H9 (cell line): ENCODE measurements at regions not wholly inside any gene's neighbourhood (a gene's known extent, or its start where the extent isn't known, plus 50 kb on each side); places are given as distances from the start of the nearest gene placed in this dataset.

Experiments
- DNase-seq: peaks from one replicate; pipeline ENCODE4 v3.0.0-alpha.2; 2017
- H2AFZ ChIP-seq: one replicate; pipeline ENCODE4 v1.6.1; 2013; ENCODE audit warnings: mild to moderate bottlenecking, low read length, control low read depth, moderate library complexity
- H2AK5ac ChIP-seq: 2 replicates; pipeline ENCODE4 v1.6.1; 2013; ENCODE audit warnings: low read length, control low read depth, mixed read lengths; ENCODE audit not compliant: insufficient read length
- H2BK120ac ChIP-seq: one replicate; pipeline ENCODE4 v1.6.1; 2013; ENCODE audit warnings: low read depth, mild to moderate bottlenecking, low read length, control low read depth, inconsistent platforms; ENCODE audit not compliant: poor library complexity, severe bottlenecking
- H2BK12ac ChIP-seq: 2 replicates; pipeline ENCODE4 v1.6.1; 2013; ENCODE audit warnings: low read length, control low read depth, mixed read lengths, low read depth; ENCODE audit not compliant: insufficient read length
- H2BK15ac ChIP-seq: 2 replicates; pipeline ENCODE4 v1.6.1; 2013; ENCODE audit warnings: low read depth, low read length, control low read depth
- H2BK20ac ChIP-seq: one replicate; pipeline ENCODE4 v1.6.1; 2013; ENCODE audit warnings: low read depth, mild to moderate bottlenecking, low read length, control low read depth, inconsistent platforms; ENCODE audit not compliant: poor library complexity, severe bottlenecking
- H2BK5ac ChIP-seq: 2 replicates; pipeline ENCODE4 v1.6.1; 2013; ENCODE audit warnings: low read length, control low read depth, mixed read lengths; ENCODE audit not compliant: insufficient read length
- H3K14ac ChIP-seq: 2 replicates; pipeline ENCODE4 v1.6.1; 2013; ENCODE audit warnings: low read length, control low read depth; ENCODE audit not compliant: insufficient read depth
- H3K18ac ChIP-seq: 2 replicates; pipeline ENCODE4 v1.6.1; 2013; ENCODE audit warnings: low read depth, mild to moderate bottlenecking, mixed read lengths, low read length, control low read depth; ENCODE audit not compliant: insufficient read length
- H3K23ac ChIP-seq: 2 replicates; pipeline ENCODE4 v1.6.1; 2013; ENCODE audit warnings: low read length, control low read depth, mixed read lengths, low read depth; ENCODE audit not compliant: insufficient read length
- H3K23me2 ChIP-seq: 2 replicates; pipeline ENCODE4 v1.6.1; 2013; ENCODE audit warnings: low read depth, mild to moderate bottlenecking, mixed read lengths, low read length, control low read depth; ENCODE audit not compliant: insufficient read length, poor library complexity, severe bottlenecking
- H3K27ac ChIP-seq: 2 replicates; pipeline ENCODE4 v1.5.1; 2013; ENCODE audit warnings: low read length, control low read depth, mixed read lengths, low read depth; ENCODE audit not compliant: insufficient read length
- H3K27me3 ChIP-seq: 2 replicates; pipeline ENCODE4 v1.6.1; 2013; ENCODE audit warnings: low read length, control low read depth, inconsistent platforms; ENCODE audit not compliant: insufficient read depth
- H3K4ac ChIP-seq: 2 replicates; pipeline ENCODE4 v1.6.1; 2013; ENCODE audit warnings: low read depth, mild to moderate bottlenecking, control low read depth, inconsistent platforms, low read length, moderate library complexity
- H3K4me1 ChIP-seq: 2 replicates; pipeline ENCODE4 v1.6.1; 2013; ENCODE audit warnings: low read length, control low read depth, inconsistent platforms; ENCODE audit not compliant: insufficient read depth
- H3K4me2 ChIP-seq: 2 replicates; pipeline ENCODE4 v1.6.1; 2013; ENCODE audit warnings: low read length, control low read depth, mixed read lengths; ENCODE audit not compliant: insufficient read length, insufficient read depth
- H3K56ac ChIP-seq: 2 replicates; pipeline ENCODE4 v1.6.1; 2013; ENCODE audit warnings: low read depth, mild to moderate bottlenecking, mixed read lengths, low read length, control low read depth; ENCODE audit not compliant: insufficient read length
- H3K79me1 ChIP-seq: 2 replicates; pipeline ENCODE4 v1.6.1; 2013; ENCODE audit warnings: low read depth, mild to moderate bottlenecking, moderate library complexity, low read length, control low read depth, inconsistent platforms; ENCODE audit not compliant: insufficient read depth, poor library complexity, severe bottlenecking
- H3K79me2 ChIP-seq: 2 replicates; pipeline ENCODE4 v1.6.1; 2013; ENCODE audit warnings: low read length, control low read depth, inconsistent platforms; ENCODE audit not compliant: insufficient read depth
- H3K9ac ChIP-seq: 2 replicates; pipeline ENCODE4 v1.6.1; 2013; ENCODE audit warnings: low read length, control low read depth, mixed read lengths; ENCODE audit not compliant: insufficient read length; ENCODE audit errors: extremely low read depth
- H3K9me3 ChIP-seq: one replicate; pipeline ENCODE4 v1.6.1; 2013; ENCODE audit warnings: low read depth, low read length, inconsistent platforms; ENCODE audit not compliant: control insufficient read depth
- H3T11ph ChIP-seq: one replicate; pipeline ENCODE4 v1.6.1; 2013; ENCODE audit warnings: mild to moderate bottlenecking, low read length, control low read depth, inconsistent platforms
- H4K20me1 ChIP-seq: one replicate; pipeline ENCODE4 v1.6.1; 2013; ENCODE audit not compliant: control insufficient read depth, insufficient read length, insufficient read depth
- H4K5ac ChIP-seq: 2 replicates; pipeline ENCODE4 v1.6.1; 2013; ENCODE audit warnings: low read depth, mild to moderate bottlenecking, mixed read lengths, low read length, control low read depth; ENCODE audit not compliant: insufficient read length
- H4K8ac ChIP-seq: replicated peaks from 2 replicates; pipeline ENCODE4 v1.6.1; 2013; ENCODE audit warnings: low read length, control low read depth, mixed read lengths, low read depth; ENCODE audit not compliant: insufficient read length
- H4K91ac ChIP-seq: 2 replicates; pipeline ENCODE4 v1.6.1; 2013; ENCODE audit warnings: low read depth, mild to moderate bottlenecking, moderate library complexity, mixed read lengths, low read length, control low read depth; ENCODE audit not compliant: insufficient read length
- H3K27ac Mint-ChIP-seq, 3 experiments: 2 replicates in 2 of 3; 3 replicates in 1 of 3; pipeline ENCODE4 v1.8.0; 2020 to 2021; ENCODE audit warnings: mixed read lengths in 3 of 3, mild to moderate bottlenecking in 1 of 3, moderate library complexity in 1 of 3
- H3K27me3 Mint-ChIP-seq: 2 replicates; pipeline ENCODE4 v1.8.0; 2021; ENCODE audit warnings: low read depth, mild to moderate bottlenecking, moderate library complexity, mixed read lengths
- H3K36me3 Mint-ChIP-seq, 3 experiments: 2 replicates in 2 of 3; 3 replicates in 1 of 3; pipeline ENCODE4 v1.8.0; 2020 to 2021; ENCODE audit warnings: low read depth in 3 of 3, mixed read lengths in 3 of 3; ENCODE audit not compliant: insufficient read depth in 1 of 3
- H3K4me1 Mint-ChIP-seq, 2 experiments: 2 replicates each; pipeline ENCODE4 v1.8.0; 2020; ENCODE audit warnings: mixed read lengths in 2 of 2
- H3K4me3 Mint-ChIP-seq, 2 experiments: 2 replicates in 1 of 2; 3 replicates in 1 of 2; pipeline ENCODE4 v1.8.0; 2020 to 2021; ENCODE audit warnings: mild to moderate bottlenecking in 2 of 2, mixed read lengths in 2 of 2, moderate library complexity in 1 of 2
- H3K9me3 Mint-ChIP-seq, 2 experiments: 2 replicates in 1 of 2; 3 replicates in 1 of 2; pipeline ENCODE4 v1.8.0; 2020; ENCODE audit warnings: mild to moderate bottlenecking in 2 of 2, mixed read lengths in 2 of 2, moderate library complexity in 1 of 2
- WGBS: extraction: QIAGEN DNeasy Blood & Tissue Kit; methylation state at CpG from one replicate; pipeline ENCODE4 v1.1.7; 2013; ENCODE audit warnings: missing lambda C conversion rate, low lambda C conversion rate, mixed read lengths; ENCODE audit not compliant: insufficient read length; ENCODE audit errors: extremely low coverage; 5-methylcytosine and 5-hydroxymethylcytosine counted together
- TF ChIP-seq, protein P1 (sequence below): fragments of 200-600 bp; sonication (generic); conservative IDR thresholded peaks from 3 replicates; pipeline ENCODE4 v1.8.0; 2021; ENCODE audit warnings: antibody characterized with exemption, mild to moderate bottlenecking

DNA sequence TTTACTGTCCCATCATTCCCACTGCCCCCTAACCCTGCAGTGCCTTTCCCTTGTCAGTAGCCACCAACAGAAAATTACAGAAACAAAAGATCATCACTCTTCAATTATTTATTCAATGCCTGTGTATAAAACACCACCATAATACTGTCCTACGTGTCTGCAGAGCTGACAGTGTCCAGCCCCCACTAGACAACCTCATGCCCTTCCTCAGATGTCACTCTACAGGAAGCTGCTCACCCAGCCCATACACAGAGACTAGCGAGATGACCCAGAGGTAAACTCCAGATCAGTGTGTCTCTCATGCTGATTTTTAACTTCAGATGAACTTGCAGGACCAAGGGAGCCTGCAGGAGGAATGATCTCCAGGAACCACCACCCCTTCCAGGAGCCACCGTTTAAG is 51.3 kb upstream of the GJA5 start:
- peaks cover 7 to 10% of the 10 kb centered on the region in 2 experiments for H3K4me1 Mint-ChIP-seq
- TF ChIP-seq, protein P1, sequence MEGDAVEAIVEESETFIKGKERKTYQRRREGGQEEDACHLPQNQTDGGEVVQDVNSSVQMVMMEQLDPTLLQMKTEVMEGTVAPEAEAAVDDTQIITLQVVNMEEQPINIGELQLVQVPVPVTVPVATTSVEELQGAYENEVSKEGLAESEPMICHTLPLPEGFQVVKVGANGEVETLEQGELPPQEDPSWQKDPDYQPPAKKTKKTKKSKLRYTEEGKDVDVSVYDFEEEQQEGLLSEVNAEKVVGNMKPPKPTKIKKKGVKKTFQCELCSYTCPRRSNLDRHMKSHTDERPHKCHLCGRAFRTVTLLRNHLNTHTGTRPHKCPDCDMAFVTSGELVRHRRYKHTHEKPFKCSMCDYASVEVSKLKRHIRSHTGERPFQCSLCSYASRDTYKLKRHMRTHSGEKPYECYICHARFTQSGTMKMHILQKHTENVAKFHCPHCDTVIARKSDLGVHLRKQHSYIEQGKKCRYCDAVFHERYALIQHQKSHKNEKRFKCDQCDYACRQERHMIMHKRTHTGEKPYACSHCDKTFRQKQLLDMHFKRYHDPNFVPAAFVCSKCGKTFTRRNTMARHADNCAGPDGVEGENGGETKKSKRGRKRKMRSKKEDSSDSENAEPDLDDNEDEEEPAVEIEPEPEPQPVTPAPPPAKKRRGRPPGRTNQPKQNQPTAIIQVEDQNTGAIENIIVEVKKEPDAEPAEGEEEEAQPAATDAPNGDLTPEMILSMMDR = no peak
- Histone ChIP-seq H3K23me2 (no peaks in the 10 kb centered on the region), H3K4me1 (no peaks in the 10 kb centered on the region; the same call in 1 of the 2 replicates), H3K14ac (no peak overlapping the region), H3K79me2 (no peaks in the 10 kb centered on the region), H3K4me2 (no peak overlapping the region), H3K27ac (no peak overlapping the region), H3K79me1 (no peaks in the 10 kb centered on the region), H4K5ac (no peak overlapping the region), H3K23ac (no peak overlapping the region), H3T11ph (no peak overlapping the region), H4K20me1 (no peaks in the 10 kb centered on the region), H2BK120ac (no peak overlapping the region), H2BK15ac (no peak overlapping the region), H3K9ac (no peak overlapping the region), H3K9me3 (no peaks in the 10 kb centered on the region), H2BK5ac (no peak overlapping the region), H3K4ac (no peak overlapping the region), H2BK20ac (no peak overlapping the region), H2BK12ac (no peak overlapping the region), H2AFZ (no peak overlapping the region), H3K56ac (no peak overlapping the region), H4K91ac (no peak overlapping the region), H3K18ac (no peak overlapping the region), H2AK5ac (no peak overlapping the region), H3K27me3 (no peaks in the 10 kb centered on the region), H4K8ac (no peak overlapping the region)
- no peak for DNase-seq
- H3K9me3 Mint-ChIP-seq = no peaks in the 10 kb centered on the region
- peaks cover 2% of the 10 kb centered on the region; the same call in 1 of the 2 replicates for H3K27me3 Mint-ChIP-seq
- no peak overlapping the region for H3K4me3 Mint-ChIP-seq
- no peak overlapping the region for H3K27ac Mint-ChIP-seq
- no CpG with 5 or more reads among the region's 3 CpGs for WGBS
- H3K36me3 Mint-ChIP-seq = no peaks in the 10 kb centered on the region
